ENCODE measurements at regions not wholly inside any gene's neighbourhood (a gene's known extent, or its start where the extent isn't known, plus 50 kb on each side); places are given as distances from the start of the nearest gene placed in this dataset.

GRCh38 chr11:33413301-33413700 is 156.1 kb downstream of the HIPK3 start:
- POLR2A ChIA-PET (ENCODE audit: unreplicated experiment), result no interaction called here
- BruUV-seq (replicated peaks), result no TSS peak
- no peaks in the 10 kb centered on the region for H3K9me2 ChIP-seq (replicated peaks; ENCODE audit: low read length)
- ATAC-seq (no peak), DNase-seq (no peak)
- H3K79me2 ChIP-seq (ENCODE audit: low read length), result no peaks in the 10 kb centered on the region
- H4K20me1 ChIP-seq (ENCODE audit: low read length), result no peaks in the 10 kb centered on the region
- H3K36me3 ChIP-seq (ENCODE audit: low read depth, low read length), result no peaks in the 10 kb centered on the region
- H3K9ac ChIP-seq (ENCODE audit: low read length), result no peak overlapping the region
- intact Hi-C loops (cut with micrococcal nuclease), result no loop called here
- CTCF ChIA-PET, result no interaction called here
- no peaks in the 10 kb centered on the region for H3F3A ChIP-seq (ENCODE audit: low read length, unreplicated experiment)
- H3K27ac ChIP-seq (ENCODE audit: low read length), result no peak overlapping the region
- H3K27me3 ChIP-seq (ENCODE audit: low read length), result no peaks in the 10 kb centered on the region
- no peak overlapping the region for H2AFZ ChIP-seq (ENCODE audit: low read length)
- no peak overlapping the region for H3K4me2 ChIP-seq (ENCODE audit: low read length)
- H3K9me3 ChIP-seq (ENCODE audit: low read length), result no peaks in the 10 kb centered on the region
- no peak overlapping the region for H3K4me3 ChIP-seq (ENCODE audit: low read length)
- TF ChIP-seq EZH2phosphoT487 (IDR thresholded peaks at IDR 0.05; ENCODE audit: borderline replicate concordance, low read length) (no peak), EZH2 (IDR thresholded peaks at IDR 0.05; ENCODE audit: low read length, unreplicated experiment) (no peak)
- no peaks in the 10 kb centered on the region for H3K4me1 ChIP-seq (ENCODE audit: insufficient read depth, low read length)

DNA sequence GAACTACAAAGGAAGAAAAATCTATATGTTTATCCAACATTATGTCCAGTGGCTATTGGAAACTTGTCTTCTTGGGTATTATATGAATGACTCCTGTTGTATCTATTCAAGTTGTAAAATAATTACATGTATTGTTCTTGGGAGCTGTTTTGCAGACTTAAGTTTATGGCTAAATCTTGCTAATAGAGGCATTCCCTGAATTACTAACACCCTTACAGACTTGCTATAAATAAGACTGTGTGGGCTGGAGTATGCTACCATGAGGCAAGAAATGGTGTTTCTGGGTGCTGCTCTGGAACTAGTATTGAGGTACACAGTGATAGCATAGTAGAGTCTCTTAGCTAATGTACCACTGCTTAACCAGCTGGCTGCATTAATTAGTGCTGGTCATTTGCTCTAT is 155.1 kb downstream of the HIPK3 start:
- no TSS peak for BruUV-seq (replicated peaks)
- intact Hi-C loops (cut with micrococcal nuclease), result no loop called here

GRCh38 chr11:33411751-33412150 is 154.6 kb downstream of the HIPK3 start:
- Histone ChIP-seq H3K79me2 (ENCODE audit: low read length) (no peaks in the 10 kb centered on the region), H3K4me1 (ENCODE audit: insufficient read depth, low read length) (no peaks in the 10 kb centered on the region), H3K27me3 (ENCODE audit: low read length) (no peaks in the 10 kb centered on the region), H3K9me2 (replicated peaks; ENCODE audit: low read length) (no peaks in the 10 kb centered on the region), H3K9me3 (ENCODE audit: low read length) (no peaks in the 10 kb centered on the region), H3K36me3 (ENCODE audit: low read depth, low read length) (no peaks in the 10 kb centered on the region), H3K4me3 (ENCODE audit: low read length) (no peak overlapping the region), H3K4me2 (ENCODE audit: low read length) (no peak overlapping the region), H2AFZ (ENCODE audit: low read length) (no peak overlapping the region), H3K27ac (ENCODE audit: low read length) (no peak overlapping the region), H3F3A (ENCODE audit: low read length, unreplicated experiment) (no peaks in the 10 kb centered on the region), H4K20me1 (ENCODE audit: low read length) (no peaks in the 10 kb centered on the region), H3K9ac (ENCODE audit: low read length) (no peak overlapping the region)
- TF ChIP-seq EZH2 (IDR thresholded peaks at IDR 0.05; ENCODE audit: low read length, unreplicated experiment), result no peak
- no peak for TF ChIP-seq EZH2phosphoT487 (IDR thresholded peaks at IDR 0.05; ENCODE audit: borderline replicate concordance, low read length)
- TF ChIP-seq CTCF (conservative IDR thresholded peaks at IDR 0.05; ENCODE audit: low read depth, low read length), result no peak
- DNase-seq (no peak), ATAC-seq (no peak)
- intact Hi-C loops (cut with micrococcal nuclease), result no loop called here
- POLR2A ChIA-PET (ENCODE audit: unreplicated experiment), result no interaction called here
- CTCF ChIA-PET, result no interaction called here
- BruUV-seq (replicated peaks), result no TSS peak

More for the DNA sequence above, 155.1 kb downstream of the HIPK3 start:
- no peak for ATAC-seq
- ChIA-PET POLR2A (ENCODE audit: unreplicated experiment) (no interaction called here), CTCF (no interaction called here)
- no peaks in the 10 kb centered on the region for H3K9me3 ChIP-seq (ENCODE audit: low read length)
- H2AFZ ChIP-seq (ENCODE audit: low read length), result no peak overlapping the region
- no peaks in the 10 kb centered on the region for H3K9me2 ChIP-seq (replicated peaks; ENCODE audit: low read length)
- no peak overlapping the region for H3K9ac ChIP-seq (ENCODE audit: low read length)
- H3K36me3 ChIP-seq (ENCODE audit: low read depth, low read length), result no peaks in the 10 kb centered on the region
- H3F3A ChIP-seq (ENCODE audit: low read length, unreplicated experiment), result no peaks in the 10 kb centered on the region
- H3K4me2 ChIP-seq (ENCODE audit: low read length), result no peak overlapping the region
- H3K27me3 ChIP-seq (ENCODE audit: low read length), result no peaks in the 10 kb centered on the region
- no peaks in the 10 kb centered on the region for H3K79me2 ChIP-seq (ENCODE audit: low read length)
- H3K4me3 ChIP-seq (ENCODE audit: low read length), result no peak overlapping the region
- H3K4me1 ChIP-seq (ENCODE audit: insufficient read depth, low read length), result no peaks in the 10 kb centered on the region
- TF ChIP-seq EZH2phosphoT487 (IDR thresholded peaks at IDR 0.05; ENCODE audit: borderline replicate concordance, low read length) (no peak), CTCF (conservative IDR thresholded peaks at IDR 0.05; ENCODE audit: low read depth, low read length) (no peak), EZH2 (IDR thresholded peaks at IDR 0.05; ENCODE audit: low read length, unreplicated experiment) (no peak)
- no peak for DNase-seq
- no peaks in the 10 kb centered on the region for H4K20me1 ChIP-seq (ENCODE audit: low read length)
- H3K27ac ChIP-seq (ENCODE audit: low read length), result no peak overlapping the region

All from PC-3 (cell line).